Panc1 (cell line): ENCODE measurements at regions not wholly inside any gene's neighbourhood (a gene's known extent, or its start where the extent isn't known, plus 50 kb on each side); places are given as distances from the start of the nearest gene placed in this dataset.

Experiments used
- ATAC-seq: fragments of 200-7000 bp; cut with Tn5 transposase; 2 replicates; pipeline ENCODE4 v1.9.1; 2020; ENCODE audit warnings: mild to moderate bottlenecking, moderate library complexity
- BruUV-seq: library from RNA; stranded (reverse); fragments of 400-500 nt; replicated peaks from 2 replicates; lab custom pipeline; 2021; lab: Mats Ljungman, UMichigan
- CTCF ChIA-PET: fragments of 300-600 bp; sonication (Branson Sonifier 250); formaldehyde crosslinking; loops from one replicate; lab custom pipeline; 2022; ENCODE audit warnings: antibody characterized with exemption; lab: Charles Lee
- POLR2A ChIA-PET: fragments of 300-600 bp; sonication (Branson Sonifier 250); formaldehyde crosslinking; loops from one replicate; lab custom pipeline; 2022; ENCODE audit warnings: antibody characterized with exemption; lab: Charles Lee
- DNase-seq: peaks from one replicate; pipeline ENCODE4 v3.0.0-alpha.2; 2010; ENCODE audit warnings: low read depth, low spot score
- H3K27ac ChIP-seq: 2 replicates; pipeline ENCODE4 v1.5.1; 2011; ENCODE audit warnings: mild to moderate bottlenecking, low read length, inconsistent platforms
- H3K27me3 ChIP-seq: fragments of 200-500 bp; sonication (Bioruptor generic); 2 replicates; pipeline ENCODE4 v1.6.0; 2014; ENCODE audit warnings: low read length, inconsistent platforms; ENCODE audit not compliant: control insufficient read depth, insufficient read depth
- H3K36me3 ChIP-seq: fragments of 200-500 bp; sonication (Bioruptor generic); 2 replicates; pipeline ENCODE4 v1.5.1; 2014; ENCODE audit warnings: inconsistent platforms, mild to moderate bottlenecking, low read length, moderate library complexity; ENCODE audit not compliant: control insufficient read depth, insufficient read depth
- H3K4me1 ChIP-seq: 2 replicates; pipeline ENCODE4 v1.5.1; 2011; ENCODE audit warnings: inconsistent platforms, mild to moderate bottlenecking, low read length, moderate library complexity; ENCODE audit not compliant: control insufficient read depth, insufficient read depth
- H3K4me3 ChIP-seq, 2 experiments: 2 replicates each; pipeline ENCODE4 v1.5.1; 2011 to 2012; ENCODE audit warnings: low read depth in 2 of 2, low read length in 2 of 2, mild to moderate bottlenecking in 2 of 2, inconsistent platforms in 1 of 2, moderate library complexity in 1 of 2
- H3K9me3 ChIP-seq: fragments of 200-500 bp; sonication (Bioruptor generic); 2 replicates; pipeline ENCODE4 v1.5.1; 2014; ENCODE audit warnings: low read depth, mild to moderate bottlenecking, inconsistent platforms, low read length, moderate library complexity; ENCODE audit not compliant: control insufficient read depth, insufficient read depth
- CTCF ChIP-seq: fragments of 450-650 bp; IDR thresholded peaks from 2 replicates; pipeline ENCODE4 v1.5.1; 2017; ENCODE audit warnings: mild to moderate bottlenecking
- POLR2AphosphoS5 ChIP-seq: IDR thresholded peaks from 2 replicates; pipeline ENCODE4 v1.6.1; 2012; ENCODE audit warnings: mild to moderate bottlenecking, low read depth, low read length, moderate library complexity
- SIN3A ChIP-seq: IDR thresholded peaks from 2 replicates; pipeline ENCODE4 v1.6.1; 2012; ENCODE audit warnings: low read depth, mild to moderate bottlenecking, low read length, moderate library complexity, borderline replicate concordance; ENCODE audit not compliant: insufficient read depth
- TCF7L2 ChIP-seq: IDR thresholded peaks from 2 replicates; pipeline ENCODE4 v1.6.1; 2011; ENCODE audit warnings: mild to moderate bottlenecking, low read depth, low read length, inconsistent platforms
- in situ Hi-C: cut with HindIII; loops from 2 replicates; pipeline ENCODE4 v1.10.0; 2016; ENCODE audit warnings: low sequenced_read_pairs, low pct_unique_long_range_greater_than_20kb
- intact Hi-C: fragments of 100-400 bp; cut with micrococcal nuclease; formaldehyde crosslinking; loops from one replicate; pipeline ENCODE4 v1.10.0; 2022; ENCODE audit not compliant: unreplicated experiment
- TF ChIP-seq, protein P1 (sequence below), 2 experiments: IDR thresholded peaks; 2 replicates each; pipeline ENCODE4 v1.6.1; 2011 to 2012; ENCODE audit warnings: low read depth in 2 of 2, control low read depth in 1 of 2, low read length in 1 of 2, mild to moderate bottlenecking in 1 of 2, moderate library complexity in 1 of 2; ENCODE audit not compliant: insufficient read depth in 1 of 2

GRCh38 chr3:165434516-165434915 lies 238.3 kb upstream of the SLITRK3 start:
- TF ChIP-seq SIN3A = no peak
- TF ChIP-seq POLR2AphosphoS5 = no peak
- TF ChIP-seq, protein P1, sequence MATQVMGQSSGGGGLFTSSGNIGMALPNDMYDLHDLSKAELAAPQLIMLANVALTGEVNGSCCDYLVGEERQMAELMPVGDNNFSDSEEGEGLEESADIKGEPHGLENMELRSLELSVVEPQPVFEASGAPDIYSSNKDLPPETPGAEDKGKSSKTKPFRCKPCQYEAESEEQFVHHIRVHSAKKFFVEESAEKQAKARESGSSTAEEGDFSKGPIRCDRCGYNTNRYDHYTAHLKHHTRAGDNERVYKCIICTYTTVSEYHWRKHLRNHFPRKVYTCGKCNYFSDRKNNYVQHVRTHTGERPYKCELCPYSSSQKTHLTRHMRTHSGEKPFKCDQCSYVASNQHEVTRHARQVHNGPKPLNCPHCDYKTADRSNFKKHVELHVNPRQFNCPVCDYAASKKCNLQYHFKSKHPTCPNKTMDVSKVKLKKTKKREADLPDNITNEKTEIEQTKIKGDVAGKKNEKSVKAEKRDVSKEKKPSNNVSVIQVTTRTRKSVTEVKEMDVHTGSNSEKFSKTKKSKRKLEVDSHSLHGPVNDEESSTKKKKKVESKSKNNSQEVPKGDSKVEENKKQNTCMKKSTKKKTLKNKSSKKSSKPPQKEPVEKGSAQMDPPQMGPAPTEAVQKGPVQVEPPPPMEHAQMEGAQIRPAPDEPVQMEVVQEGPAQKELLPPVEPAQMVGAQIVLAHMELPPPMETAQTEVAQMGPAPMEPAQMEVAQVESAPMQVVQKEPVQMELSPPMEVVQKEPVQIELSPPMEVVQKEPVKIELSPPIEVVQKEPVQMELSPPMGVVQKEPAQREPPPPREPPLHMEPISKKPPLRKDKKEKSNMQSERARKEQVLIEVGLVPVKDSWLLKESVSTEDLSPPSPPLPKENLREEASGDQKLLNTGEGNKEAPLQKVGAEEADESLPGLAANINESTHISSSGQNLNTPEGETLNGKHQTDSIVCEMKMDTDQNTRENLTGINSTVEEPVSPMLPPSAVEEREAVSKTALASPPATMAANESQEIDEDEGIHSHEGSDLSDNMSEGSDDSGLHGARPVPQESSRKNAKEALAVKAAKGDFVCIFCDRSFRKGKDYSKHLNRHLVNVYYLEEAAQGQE (IDR thresholded peaks at IDR 0.05; ENCODE audit: insufficient read depth in 1 of 2, low read depth in 2 of 2, low read length in 1 of 2) = no peak
- TF ChIP-seq TCF7L2 = no peak
- Histone ChIP-seq H3K4me1 (no peaks in the 10 kb centered on the region), H3K4me3 (no peak overlapping the region), H3K27me3 (no peaks in the 10 kb centered on the region), H3K9me3 (no peaks in the 10 kb centered on the region), H3K36me3 (no peaks in the 10 kb centered on the region), H3K27ac (no peak overlapping the region)
- no peak for DNase-seq
- CTCF ChIA-PET = no interaction called here
- intact Hi-C loops (no loop called here), in situ Hi-C loops (no loop called here)
- BruUV-seq = no TSS peak
- POLR2A ChIA-PET = no interaction called here
- no peak for ATAC-seq

- TF ChIP-seq SIN3A (no peak), POLR2AphosphoS5 (no peak), TCF7L2 (no peak), CTCF (no peak)
- TF ChIP-seq, protein P1 (IDR thresholded peaks at IDR 0.05; ENCODE audit: insufficient read depth in 1 of 2, low read depth in 2 of 2, low read length in 1 of 2) = no peak
- intact Hi-C loops (no loop called here), in situ Hi-C loops (no loop called here)
- H3K36me3 ChIP-seq = no peaks in the 10 kb centered on the region
- ATAC-seq = no peak
- H3K27me3 ChIP-seq = no peaks in the 10 kb centered on the region
- no peak overlapping the region for H3K27ac ChIP-seq
- ChIA-PET CTCF (no interaction called here), POLR2A (no interaction called here)
- no TSS peak for BruUV-seq
- H3K4me1 ChIP-seq = no peaks in the 10 kb centered on the region
- H3K9me3 ChIP-seq = no peaks in the 10 kb centered on the region
- DNase-seq = no peak
- no peak overlapping the region for H3K4me3 ChIP-seq
Measured at GRCh38 chr3:165406425-165406824, 210.2 kb upstream of the SLITRK3 start.
